ENCODE measurements at regions not wholly inside any gene's neighbourhood (a gene's known extent, or its start where the extent isn't known, plus 50 kb on each side); places are given as distances from the start of the nearest gene placed in this dataset.

DNA sequence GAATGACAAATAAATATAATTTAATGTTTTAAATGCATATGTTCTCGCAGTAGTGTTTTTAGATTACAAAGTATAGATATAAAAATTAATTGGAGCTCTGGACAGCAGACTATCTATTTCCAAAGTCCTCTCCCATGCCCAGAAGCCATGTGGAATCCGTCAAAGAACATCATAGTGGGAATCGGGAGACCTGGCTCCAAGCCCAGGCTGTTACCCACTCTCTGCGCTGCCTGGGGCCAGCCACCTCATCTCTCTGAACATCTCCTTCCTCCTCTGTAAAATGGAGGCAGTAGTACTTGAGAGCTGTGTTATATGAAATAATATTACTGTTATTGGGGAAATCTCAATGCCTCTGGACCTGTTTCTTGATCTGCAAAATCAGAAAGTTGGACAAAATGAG lies 58.1 kb upstream of the SLC30A5 start:
- FAIRE-seq, result no peak
- TF ChIP-seq, protein P1, sequence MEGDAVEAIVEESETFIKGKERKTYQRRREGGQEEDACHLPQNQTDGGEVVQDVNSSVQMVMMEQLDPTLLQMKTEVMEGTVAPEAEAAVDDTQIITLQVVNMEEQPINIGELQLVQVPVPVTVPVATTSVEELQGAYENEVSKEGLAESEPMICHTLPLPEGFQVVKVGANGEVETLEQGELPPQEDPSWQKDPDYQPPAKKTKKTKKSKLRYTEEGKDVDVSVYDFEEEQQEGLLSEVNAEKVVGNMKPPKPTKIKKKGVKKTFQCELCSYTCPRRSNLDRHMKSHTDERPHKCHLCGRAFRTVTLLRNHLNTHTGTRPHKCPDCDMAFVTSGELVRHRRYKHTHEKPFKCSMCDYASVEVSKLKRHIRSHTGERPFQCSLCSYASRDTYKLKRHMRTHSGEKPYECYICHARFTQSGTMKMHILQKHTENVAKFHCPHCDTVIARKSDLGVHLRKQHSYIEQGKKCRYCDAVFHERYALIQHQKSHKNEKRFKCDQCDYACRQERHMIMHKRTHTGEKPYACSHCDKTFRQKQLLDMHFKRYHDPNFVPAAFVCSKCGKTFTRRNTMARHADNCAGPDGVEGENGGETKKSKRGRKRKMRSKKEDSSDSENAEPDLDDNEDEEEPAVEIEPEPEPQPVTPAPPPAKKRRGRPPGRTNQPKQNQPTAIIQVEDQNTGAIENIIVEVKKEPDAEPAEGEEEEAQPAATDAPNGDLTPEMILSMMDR (IDR thresholded peaks at IDR 0.05; ENCODE audit: insufficient read depth, low read length, severe bottlenecking), result no peak
- Histone ChIP-seq H3K36me3 (ENCODE audit: control insufficient read depth, insufficient read depth, low read length) (no peaks in the 10 kb centered on the region), H3K27me3 (ENCODE audit: control insufficient read depth, insufficient read depth, low read length) (no peaks in the 10 kb centered on the region), H3K4me3 (ENCODE audit: low read depth, low read length) (no peak overlapping the region)
- DNase-seq (ENCODE audit: low read depth), result peak; percentile 28

DNA sequence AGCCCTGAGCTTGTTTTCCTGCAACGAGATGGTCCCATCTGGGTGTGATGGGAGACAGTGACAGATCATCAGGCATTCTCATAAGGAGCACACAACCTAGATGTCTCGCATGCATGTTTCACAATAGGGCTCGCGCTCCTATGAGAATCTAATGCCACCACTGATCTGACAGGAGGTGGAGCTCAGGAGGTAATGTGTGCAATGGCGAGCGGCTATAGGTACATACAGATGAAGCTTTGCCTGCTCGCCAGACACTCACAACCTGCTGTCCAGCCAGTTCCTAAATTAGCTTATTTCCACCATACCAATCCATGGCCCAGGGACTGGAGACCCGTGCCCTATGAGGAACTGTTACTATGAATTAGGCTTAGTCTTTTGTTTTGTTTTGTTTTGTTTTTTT lies 55.3 kb upstream of the SLC30A5 start:
- FAIRE-seq, result no peak
- no peaks in the 10 kb centered on the region for H3K36me3 ChIP-seq (ENCODE audit: control insufficient read depth, insufficient read depth, low read length)
- TF ChIP-seq, protein P1 (IDR thresholded peaks at IDR 0.05; ENCODE audit: insufficient read depth, low read length, severe bottlenecking), result no peak
- DNase-seq (ENCODE audit: low read depth), result no peak
- H3K27me3 ChIP-seq (ENCODE audit: control insufficient read depth, insufficient read depth, low read length), result no peaks in the 10 kb centered on the region
- no peak overlapping the region for H3K4me3 ChIP-seq (ENCODE audit: low read depth, low read length)

DNA sequence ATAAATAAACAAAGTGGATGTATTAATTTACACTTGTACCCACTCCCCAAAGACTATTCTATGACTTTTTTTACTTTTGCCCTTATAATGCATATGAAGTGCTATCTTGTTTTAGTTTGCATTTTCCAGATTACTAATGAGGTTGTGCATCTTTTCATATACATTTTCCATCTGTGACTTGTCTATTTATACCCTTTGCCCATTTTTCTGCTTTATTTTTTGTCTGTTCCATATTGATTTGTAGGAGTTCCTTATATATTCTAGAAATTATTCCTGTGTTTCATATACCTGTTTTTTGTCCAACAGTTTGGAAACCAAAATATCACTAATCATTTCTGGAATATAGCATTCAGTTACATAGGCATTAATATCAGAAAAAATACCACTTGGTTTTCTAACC lies 54.0 kb upstream of the SLC30A5 start:
- H3K36me3 ChIP-seq (ENCODE audit: control insufficient read depth, insufficient read depth, low read length), result no peaks in the 10 kb centered on the region
- no peak for FAIRE-seq
- TF ChIP-seq, protein P1 (IDR thresholded peaks at IDR 0.05; ENCODE audit: insufficient read depth, low read length, severe bottlenecking), result no peak
- H3K4me3 ChIP-seq (ENCODE audit: low read depth, low read length), result no peak overlapping the region
- H3K27me3 ChIP-seq (ENCODE audit: control insufficient read depth, insufficient read depth, low read length), result no peaks in the 10 kb centered on the region
- DNase-seq (ENCODE audit: low read depth), result no peak

DNA sequence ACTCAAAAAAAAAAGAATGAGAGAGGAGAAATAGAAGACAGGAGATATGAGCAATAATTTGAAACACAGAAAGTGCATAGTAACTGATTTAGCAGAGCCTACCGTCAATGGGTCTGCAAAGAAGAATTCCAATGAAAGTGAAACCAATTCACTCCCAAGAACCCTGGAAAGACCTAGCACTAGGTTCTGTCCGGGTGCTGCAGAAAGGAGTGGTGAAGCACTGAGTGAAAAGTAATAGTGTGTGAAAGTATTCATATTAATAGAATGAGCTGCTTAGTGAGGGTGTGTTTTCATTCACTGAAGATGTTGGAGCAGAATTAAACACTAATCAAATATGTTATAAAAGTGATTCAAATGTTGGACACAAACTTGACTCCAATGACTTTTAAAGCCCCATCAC lies 51.3 kb upstream of the SLC30A5 start:
- FAIRE-seq, result no peak

DNA sequence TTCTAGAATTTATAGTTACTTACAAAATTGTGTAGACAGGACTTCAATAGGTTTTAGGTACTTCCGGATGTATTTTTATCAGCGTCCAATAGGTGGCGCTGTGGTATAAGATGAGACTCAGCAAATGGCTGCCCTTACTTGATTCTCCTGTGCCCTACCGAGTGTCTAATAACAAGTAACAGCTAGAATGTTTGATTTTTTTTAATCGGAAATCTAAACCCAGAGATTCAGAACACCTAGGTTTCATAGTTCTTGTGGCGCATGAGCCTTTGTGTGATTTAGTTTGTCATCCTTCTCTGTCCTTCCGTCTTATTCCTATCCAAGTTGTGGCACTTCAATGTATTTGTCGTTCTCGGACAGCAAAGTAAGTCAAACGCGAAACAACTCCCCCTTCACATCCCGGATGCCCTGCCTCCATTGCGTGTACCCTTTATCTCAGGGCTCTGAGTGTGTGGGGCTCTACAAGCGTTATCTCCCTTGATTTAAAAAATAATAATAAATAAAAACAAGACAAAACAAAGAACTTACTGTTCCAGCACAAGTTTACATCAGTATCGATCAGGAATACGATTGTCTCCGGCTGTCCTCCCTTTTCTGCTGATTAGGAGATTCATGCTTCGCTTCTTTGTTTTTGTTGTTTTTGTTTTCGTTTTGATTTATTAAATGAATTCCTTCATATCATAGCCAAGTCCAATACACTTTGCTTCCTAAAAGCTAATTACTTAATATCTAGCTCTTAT lies 50.7 kb upstream of the SLC30A5 start:
- Histone ChIP-seq H3K27me3 (ENCODE audit: control insufficient read depth, insufficient read depth, low read length) (no peaks in the 10 kb centered on the region), H3K4me3 (ENCODE audit: low read depth, low read length) (peak overlapping the region; percentile 41)

More for the DNA sequence above, 51.3 kb upstream of the SLC30A5 start:
- DNase-seq (ENCODE audit: low read depth), result no peak
- Histone ChIP-seq H3K27me3 (ENCODE audit: control insufficient read depth, insufficient read depth, low read length) (no peaks in the 10 kb centered on the region), H3K4me3 (ENCODE audit: low read depth, low read length) (no peak overlapping the region), H3K36me3 (ENCODE audit: control insufficient read depth, insufficient read depth, low read length) (no peaks in the 10 kb centered on the region)
- TF ChIP-seq, protein P1 (IDR thresholded peaks at IDR 0.05; ENCODE audit: insufficient read depth, low read length, severe bottlenecking), result no peak

More for the DNA sequence above, 50.7 kb upstream of the SLC30A5 start:
- DNase-seq (ENCODE audit: low read depth) (peak; percentile 85), FAIRE-seq (no peak)
- TF ChIP-seq, protein P1 (IDR thresholded peaks at IDR 0.05; ENCODE audit: insufficient read depth, low read length, severe bottlenecking), result peak; percentile 68
- no peaks in the 10 kb centered on the region for H3K36me3 ChIP-seq (ENCODE audit: control insufficient read depth, insufficient read depth, low read length)

Data from bronchial epithelial cell (primary cell).